ENCODE measurements at regions not wholly inside any gene's neighbourhood (a gene's known extent, or its start where the extent isn't known, plus 50 kb on each side); places are given as distances from the start of the nearest gene placed in this dataset.
"Not testable (repeated sequence)": the region's sequence is repeated elsewhere in the genome, so short reads cannot be mapped to it uniquely, and the experiment has no call there.

DNA sequence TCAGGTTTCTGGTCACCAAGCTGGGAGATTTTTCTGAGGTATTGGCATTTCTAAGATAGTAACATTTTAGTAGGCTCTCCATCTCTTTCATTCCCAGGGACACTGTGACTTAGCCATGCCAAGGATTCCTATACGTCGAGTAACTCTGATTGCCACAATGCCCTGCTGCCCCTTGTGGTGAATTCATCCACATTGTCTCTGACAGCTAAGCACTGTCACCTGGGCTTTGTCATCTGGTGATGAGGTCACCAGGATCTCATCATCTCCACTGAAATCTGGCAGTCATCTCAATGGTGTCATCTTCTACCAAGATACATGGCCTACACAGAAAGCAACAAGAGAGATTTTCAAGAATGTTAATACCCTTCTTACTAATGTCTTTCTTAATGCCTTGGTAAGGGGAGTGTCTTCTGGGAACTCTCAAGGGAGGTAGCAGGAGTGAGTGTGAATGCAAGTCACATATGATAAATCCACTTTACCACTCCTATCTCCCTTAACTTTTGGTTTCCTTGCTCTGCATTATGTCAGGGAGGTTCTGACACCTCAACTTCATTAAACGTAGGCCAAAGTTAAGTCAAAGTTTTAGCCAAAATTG lies 246.7 kb downstream of the CD109 start:
- DNase-seq (ENCODE audit: low spot score) = no peak

DNA sequence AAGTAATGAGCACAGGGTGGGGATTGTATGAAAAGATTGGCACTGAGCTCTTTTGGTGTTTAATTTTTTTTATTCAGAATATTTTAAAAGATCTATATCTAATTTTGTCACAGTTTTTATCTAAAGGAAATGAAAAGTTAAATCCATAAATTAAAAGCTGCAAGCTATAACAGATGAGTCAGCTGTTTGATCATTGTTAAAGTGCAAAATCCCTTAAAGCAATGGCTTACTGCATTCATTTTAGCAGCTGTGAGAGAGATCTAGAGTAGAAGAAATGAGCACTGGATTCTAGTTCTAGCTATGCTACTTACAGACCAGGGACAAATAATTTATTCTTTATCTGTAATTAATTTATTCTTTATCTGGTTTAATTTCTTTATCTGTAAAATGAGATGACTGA lies 245.9 kb downstream of the CD109 start:
- no peak for DNase-seq (ENCODE audit: low spot score)

DNA sequence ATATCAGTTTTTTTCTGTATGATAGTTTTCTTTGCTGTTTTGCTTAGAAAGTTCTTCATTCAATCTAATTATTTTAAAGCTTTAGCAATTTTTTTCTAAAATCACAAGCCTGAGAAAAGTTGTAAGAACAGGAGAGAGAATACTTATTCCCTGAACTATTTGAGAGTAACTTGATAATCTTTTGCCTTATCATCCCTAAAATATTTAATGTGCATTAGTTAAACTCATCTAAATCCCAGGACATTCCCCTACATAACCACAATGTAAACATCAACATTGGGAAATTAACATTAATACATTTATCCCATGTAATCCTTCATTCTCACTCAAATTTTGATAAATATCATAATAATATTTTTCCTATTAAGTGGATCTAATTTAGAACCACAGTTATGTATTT lies 241.8 kb downstream of the CD109 start:
- no peak for DNase-seq (ENCODE audit: low spot score)

DNA sequence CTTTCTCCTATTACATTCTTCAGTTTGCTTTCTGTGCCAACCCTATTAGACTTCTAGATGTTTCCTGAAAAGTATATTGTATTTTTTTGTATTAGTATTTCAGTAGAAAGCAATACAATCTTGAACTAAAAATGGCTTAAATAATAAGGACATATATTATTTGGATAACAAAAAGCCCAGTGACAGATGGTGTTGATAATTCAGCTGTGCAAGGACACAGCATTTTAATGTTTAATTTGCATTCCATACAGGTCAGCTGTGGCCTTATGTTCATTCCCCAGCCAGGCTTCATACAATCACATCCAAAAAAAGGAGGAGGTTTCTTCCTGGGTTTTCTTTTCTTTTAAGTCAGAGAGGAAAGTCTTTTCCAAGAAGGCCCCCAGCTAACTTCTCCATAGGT lies 236.9 kb downstream of the CD109 start:
- DNase-seq (ENCODE audit: low spot score) = no peak

DNA sequence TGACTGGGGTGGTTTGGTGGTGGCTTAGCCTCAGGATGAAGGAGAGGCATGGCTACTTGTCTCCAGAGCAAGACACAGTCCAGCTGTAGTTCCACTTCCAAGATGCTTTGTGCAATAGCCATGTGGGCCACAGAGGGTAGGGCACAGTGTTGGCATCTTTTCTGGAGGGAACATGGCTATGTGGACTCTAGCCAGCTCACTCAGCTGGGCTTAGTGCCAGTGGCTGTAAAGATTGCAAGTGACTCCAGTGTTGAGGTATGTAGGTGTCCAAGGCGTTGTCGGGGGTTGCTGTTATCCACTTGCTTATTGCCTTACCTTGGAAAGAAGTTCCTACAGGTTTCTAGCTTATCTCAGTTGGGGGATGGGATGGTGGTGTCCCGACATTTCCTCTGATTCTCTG lies 233.4 kb downstream of the CD109 start:
- DNase-seq (ENCODE audit: low spot score) = no peak

DNA sequence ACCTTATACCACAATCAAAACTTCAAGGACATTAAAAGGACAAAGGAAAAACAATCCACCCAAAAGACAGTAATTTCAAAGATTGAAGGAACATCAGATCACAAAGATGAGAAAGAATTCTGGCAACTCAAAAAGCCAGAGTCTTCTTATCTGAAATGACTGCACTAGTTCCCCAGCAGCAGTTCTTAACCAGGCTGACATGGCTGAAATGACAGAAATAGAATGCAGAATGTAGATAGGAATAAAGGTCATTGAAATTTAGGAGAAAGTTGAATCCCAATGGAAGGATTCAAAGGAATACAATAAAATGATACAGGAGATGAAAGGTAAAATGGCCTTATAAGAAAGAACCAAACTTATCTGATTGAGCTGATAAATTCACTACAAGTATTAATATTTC lies 231.4 kb downstream of the CD109 start:
- DNase-seq (ENCODE audit: low spot score) = no peak

DNA sequence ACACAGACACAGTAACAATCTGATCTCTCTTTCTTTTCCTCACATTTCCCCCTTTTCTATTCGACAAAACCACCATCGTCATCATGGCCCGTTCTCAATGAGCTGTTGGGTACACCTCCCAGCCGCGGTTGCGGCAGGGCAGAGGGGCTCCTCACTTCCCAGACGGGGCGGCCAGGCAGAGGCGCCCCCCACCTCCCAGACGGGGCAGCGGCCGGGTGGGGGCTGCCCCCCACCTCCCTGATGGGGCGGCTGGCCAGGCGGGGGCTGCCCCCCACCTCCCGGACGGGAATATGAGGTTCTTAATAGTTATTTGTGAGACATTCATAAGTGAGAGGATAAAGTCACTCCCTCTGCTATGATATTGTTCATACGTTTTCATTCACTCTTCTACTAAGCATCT lies 229.7 kb downstream of the CD109 start:
- DNase-seq (ENCODE audit: low spot score) = not testable (repeated sequence)

DNA sequence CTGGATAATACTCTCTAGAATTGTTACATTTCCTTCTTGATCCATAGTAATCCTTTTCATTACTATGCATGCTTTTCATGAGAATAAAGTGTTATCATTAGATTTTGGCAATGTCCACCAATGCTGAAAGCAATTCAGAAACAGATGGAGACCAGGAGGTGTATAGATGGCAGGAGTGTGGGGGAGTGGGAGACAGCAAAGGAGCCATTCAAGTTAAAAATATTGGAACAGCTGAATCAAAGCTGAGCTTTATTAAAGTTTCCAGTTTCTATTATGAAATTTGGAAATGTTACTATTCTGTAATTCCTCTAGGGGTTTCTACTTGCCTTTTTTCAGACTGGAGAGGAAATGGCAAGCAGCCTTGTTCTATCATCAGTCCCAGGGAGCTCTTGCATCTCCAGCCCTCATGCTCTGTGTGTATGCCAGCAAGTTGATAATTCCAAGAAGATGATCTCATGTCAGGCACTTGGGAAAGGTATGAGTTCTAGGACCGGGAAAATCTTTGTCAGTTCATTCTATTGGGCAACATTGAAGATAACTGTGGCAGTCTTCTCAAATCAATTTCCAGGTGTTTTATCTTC lies 228.0 kb downstream of the CD109 start:
- DNase-seq (ENCODE audit: low spot score) = no peak

DNA sequence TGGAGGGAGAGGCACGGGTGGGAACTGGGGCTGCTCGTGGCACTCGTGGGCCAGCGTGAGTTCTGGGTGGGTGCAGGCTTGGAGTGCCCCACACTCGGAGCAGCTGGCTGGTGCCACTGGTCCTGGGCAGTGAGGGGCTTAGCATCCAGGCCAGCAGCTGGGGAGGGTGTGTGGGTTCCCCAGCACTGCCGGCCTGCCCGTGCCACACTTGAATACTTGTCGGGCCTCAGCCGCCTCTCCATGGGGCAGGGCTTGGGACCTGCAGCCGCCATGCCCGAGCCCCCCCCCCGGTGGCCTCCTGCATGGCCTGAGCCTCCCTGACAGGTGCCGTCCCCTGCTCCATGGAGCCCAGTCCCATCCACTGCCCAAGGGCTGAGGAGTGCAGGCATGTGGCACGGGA lies 207.2 kb downstream of the CD109 start:
- DNase-seq (ENCODE audit: low spot score) = no peak

DNA sequence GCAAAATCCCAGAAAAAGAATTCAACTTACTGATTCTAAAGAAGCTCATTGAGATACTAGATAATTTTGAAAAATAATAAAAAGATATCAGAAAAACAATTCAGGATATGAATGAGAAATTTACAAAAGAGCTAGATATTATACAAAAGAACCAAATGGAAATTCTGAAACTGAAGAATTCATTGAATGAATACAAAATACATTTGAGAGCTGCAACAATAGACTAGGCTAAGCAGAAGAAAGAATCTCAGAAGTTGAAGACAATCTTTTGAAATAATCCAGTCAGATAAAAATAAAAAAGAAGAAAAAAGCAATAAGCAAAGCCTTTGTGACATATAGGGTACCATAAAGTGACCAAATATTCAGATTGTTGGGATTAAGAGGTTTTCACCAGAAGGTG lies 206.0 kb downstream of the CD109 start:
- no peak for DNase-seq (ENCODE audit: low spot score)

DNA sequence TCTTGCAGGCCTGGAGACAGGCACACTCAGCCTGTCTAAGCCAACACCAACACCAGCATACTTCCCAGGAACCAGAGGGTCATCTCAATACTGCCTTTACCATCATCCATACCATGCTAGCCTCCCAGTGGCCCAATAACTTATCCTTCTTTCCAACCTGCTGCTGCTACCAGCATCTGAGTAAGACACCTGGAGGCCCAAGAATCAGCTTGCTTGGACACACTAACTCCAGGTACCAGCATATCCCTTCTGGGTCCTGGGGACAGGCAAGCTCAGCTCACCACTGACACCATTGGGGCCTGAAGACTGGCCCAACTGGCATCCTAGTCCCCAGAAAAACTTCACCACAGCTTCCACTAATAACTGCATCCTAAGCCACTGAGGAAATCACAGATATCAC lies 205.3 kb downstream of the CD109 start:
- DNase-seq (ENCODE audit: low spot score) = no peak

DNA sequence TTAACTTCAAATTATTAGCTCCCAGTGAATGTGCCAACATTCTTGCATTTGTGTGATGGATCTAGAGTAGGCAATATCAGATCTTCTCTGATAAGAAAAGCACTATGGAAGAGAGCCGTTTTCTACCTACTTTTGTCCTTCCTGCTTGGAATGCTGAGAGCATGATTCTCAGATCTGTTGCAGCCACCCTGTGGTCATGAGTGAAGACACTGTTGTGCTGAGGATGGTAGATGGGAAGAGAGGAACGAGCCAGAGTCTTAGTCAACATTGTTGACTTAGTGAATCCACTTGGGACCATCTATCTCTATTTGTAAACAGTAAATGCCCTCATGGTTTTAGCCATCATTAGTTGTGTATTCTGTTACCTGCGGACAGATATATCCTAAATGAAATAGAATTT lies 202.6 kb downstream of the CD109 start:
- DNase-seq (ENCODE audit: low spot score) = no peak

DNA sequence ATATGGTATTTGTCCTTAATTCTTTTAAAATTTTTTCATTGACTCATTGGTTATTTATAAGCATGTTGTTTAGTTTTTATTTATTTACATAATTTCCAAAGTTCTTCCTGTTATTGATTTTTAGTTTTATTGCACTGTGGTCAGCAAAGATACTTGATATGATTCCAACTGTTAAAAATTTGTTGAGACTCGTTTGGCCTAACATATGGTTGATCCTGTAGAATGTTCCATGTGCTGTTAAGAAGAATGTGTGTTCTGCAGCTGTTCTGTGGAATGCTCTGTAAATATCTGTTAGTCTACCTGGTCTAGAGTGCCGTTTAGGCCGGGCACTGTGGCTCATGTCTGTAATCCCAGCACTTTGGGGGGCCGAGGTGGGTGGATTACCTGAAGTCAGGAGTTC lies 197.7 kb downstream of the CD109 start:
- no peak for DNase-seq (ENCODE audit: low spot score)

DNA sequence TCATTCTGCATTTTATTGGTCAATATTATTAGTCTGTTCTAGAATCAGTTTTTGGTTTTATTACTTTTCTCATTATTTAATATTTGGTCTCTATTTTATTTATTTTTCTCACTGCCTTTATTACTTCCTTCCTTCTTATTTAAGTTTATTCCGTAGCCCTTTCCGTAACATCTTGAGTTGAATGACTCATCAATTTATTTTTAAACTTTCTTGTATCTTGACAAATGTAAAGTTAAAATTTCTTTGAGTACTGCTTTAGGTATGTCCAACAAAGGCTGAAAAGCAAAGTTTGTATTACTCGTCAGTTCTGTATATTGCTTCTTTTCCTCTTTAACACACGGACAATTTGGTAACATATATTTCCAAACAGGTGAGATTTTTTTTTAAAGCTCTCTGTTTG lies 192.0 kb downstream of the CD109 start:
- DNase-seq (ENCODE audit: low spot score) = no peak

DNA sequence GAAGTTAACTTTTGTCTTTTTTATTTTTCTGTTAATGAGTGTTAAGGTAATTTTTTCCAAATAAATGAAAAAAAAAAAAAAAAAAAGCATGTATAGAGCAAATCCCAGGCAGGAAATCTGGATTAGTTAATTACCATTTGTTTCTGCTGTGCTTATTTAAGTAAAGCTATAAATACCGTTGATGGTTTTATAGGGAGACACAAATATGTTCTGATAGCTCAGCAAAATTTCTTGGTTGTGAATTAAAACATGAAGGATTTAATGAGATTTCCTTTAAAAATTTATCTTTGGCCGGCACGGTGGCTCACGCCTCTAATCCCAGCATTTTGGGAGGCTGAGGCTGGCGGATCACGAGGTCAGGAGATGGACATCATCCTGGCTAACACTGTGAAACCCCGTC lies 189.4 kb downstream of the CD109 start:
- DNase-seq (ENCODE audit: low spot score) = no peak

DNA sequence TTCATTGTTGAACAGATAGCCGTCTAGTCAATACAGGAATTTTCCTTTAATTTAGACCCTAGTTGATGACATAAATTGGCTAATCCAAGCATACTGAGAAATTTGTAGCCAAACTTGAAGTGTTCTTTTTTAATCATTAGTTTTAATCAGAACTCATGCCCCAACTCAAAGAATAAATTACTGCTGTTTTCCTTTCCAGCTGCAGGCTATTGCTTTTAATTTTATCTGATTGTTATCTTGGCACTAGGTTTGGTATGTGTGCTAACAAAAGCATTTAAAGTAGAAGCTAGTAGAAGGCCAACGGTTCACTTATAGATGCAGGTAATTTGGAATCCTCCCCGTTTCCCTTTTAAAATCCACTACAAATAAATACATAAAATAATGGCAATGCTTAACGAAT lies 188.5 kb downstream of the CD109 start:
- no peak for DNase-seq (ENCODE audit: low spot score)

DNA sequence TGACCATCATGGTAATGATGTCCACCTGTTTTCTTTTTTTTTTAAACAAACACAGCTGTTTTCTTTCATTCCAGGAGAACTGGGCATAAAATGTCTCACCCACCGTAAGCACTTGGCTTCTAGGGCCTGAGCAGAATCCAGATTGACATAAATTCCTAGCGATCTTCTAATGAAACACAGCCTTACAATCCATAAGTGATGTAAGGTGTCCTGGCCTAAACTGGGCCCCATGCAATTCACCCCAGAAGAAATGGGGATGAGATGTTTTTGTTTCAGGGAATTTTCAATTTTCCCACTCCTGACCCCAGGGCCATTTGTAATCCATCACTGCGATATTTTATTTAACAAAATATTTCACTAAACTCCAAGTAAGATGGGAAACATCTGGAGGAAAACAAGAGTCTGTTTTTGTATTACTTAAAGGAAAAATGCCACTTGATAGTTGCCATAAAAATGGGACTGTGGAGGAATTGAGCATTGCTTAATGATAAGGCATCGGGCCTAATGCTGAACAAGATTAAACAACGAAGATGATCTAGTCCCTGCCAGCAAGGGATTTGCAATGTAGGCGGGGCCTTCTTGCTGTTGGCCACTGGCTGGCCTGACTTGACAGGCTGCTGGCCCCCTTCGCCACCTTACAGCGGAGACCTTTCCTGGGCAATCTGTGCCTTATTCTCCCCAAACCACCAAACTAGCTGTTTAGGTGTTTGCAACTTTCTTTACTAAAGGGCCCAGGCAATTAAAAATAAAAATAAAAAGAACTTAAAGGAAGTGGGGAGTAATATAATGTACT lies 183.7 kb downstream of the CD109 start:
- DNase-seq (ENCODE audit: low spot score) = no peak

DNA sequence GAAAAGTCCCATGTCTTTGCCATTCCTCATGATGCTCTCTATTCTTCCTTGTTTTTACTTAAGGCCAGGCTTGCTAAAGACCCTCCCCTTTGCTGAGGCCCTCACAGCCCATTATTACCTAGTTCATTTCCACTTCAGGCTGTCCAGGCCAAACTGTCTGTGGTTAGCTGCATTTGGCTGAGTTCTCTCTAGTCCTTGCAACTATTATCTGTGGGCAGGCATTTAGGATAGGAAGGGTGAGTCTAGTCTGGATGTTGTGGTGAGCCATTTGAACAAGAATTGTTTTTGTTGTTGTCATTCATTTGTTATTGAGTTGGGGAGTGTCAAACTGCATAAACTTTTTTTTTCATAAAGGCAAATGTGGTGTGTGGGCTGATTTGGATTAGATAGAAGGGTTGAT lies 182.4 kb downstream of the CD109 start:
- no peak for DNase-seq (ENCODE audit: low spot score)
